ENCODE measurements at regions not wholly inside any gene's neighbourhood (a gene's known extent, or its start where the extent isn't known, plus 50 kb on each side); places are given as distances from the start of the nearest gene placed in this dataset.

DNA sequence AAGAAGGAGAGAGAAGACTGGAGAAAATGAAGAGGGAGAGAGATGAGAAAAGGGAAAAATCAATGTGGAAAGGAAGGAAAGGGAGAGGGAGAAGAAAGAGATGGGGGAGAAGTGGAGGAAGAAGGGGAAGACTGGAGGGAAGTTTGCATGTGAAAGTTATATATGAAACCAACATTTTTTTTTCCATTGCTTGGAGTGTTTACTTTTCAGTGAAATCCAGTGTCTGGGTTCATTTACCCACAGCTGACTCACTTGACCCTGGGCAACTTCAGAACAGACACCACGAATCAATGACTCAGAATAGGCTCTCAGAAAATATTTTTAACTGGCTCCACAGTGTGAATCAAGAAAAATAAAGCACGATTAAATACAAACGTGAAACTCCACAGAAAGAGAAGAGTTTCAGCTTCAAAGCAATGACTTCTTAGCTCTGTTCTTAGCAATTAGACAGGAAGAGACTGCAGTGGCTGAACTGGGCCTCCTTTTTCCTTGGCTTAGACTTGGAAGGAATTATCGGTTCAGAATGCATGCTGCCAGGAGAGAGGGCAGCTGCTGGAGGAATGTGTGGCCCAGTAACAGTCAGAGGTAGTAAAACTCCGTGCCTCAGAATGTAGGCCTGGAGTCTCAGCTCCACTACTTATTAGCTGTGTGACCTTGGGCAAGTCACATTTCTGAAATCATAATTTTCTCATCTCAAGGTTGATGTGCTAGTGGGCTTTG lies 237.5 kb downstream of the MIAT start:
- no peak for DNase-seq

GRCh38 chr22:26897384-26897783 lies 240.0 kb downstream of the MIAT start:
- DNase-seq, result no peak

- DNase-seq, result no peak
Measured at GRCh38 chr22:26898946-26899605, 241.7 kb downstream of the MIAT start.

GRCh38 chr22:26900787-26901186 lies 243.4 kb downstream of the MIAT start:
- DNase-seq, result no peak

GRCh38 chr22:26901198-26901816 lies 243.9 kb downstream of the MIAT start:
- DNase-seq, result no peak

GRCh38 chr22:26902401-26903029 lies 245.1 kb downstream of the MIAT start:
- no peak for DNase-seq

DNA sequence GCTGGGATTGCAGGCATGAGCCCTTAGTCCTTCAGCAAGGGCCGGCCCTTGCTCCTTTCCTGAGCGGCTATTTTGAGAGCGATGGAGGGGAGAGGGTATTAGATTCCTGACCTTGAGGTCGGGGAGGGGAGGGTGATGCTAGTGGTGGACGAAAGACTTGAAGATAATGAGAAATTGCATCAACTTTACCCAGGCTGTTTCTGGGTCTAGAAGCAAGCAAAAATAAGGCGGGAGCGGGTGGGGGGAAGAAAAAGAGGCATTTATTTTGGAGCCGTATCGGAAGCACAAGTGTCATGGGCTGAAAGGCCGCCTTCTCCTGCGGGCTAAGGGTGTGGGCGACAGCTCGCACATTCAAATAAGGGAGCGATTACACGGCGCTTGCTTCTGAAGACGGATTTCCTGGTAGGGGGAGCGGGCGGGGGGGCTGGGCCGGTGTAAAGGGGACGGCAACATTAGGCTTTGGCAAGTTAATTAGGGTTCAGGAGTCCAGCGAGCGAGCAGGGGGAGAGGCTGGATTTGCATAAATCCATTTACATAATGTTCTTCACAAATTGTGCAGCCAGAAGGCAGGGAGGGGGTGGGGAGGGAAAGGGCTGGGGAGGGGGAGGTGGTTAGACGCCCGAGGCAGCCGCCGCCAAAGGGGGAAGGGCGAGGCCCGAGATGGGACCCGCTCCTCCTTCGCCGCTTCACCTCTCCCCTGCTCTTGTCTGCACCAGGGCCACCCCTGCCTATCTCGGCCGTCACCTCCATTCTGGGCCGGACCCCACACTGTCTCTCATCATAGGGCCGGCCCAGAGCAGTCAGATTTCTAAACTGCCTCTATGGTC lies 245.9 kb downstream of the MIAT start:
- no peak for DNase-seq

DNA sequence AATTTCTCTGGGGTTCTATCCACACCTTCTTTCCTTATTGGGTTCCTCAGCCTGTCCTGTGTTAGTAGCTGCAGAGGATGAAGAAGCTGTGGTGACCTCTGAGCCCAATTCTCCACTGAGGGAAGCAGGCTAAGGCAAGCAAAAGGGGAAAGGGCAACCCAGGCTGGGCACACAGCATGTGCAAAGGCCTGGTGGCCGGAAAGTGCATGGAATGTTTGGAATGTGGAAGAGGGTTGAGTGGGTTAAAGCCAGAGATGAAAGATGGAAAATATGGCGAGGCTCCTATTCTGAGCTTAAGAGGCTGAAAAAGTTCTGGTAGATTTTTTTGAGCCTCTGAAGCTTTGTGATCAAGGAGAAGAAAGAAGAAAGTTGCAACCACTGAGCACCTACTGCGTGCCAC lies 247.1 kb downstream of the MIAT start:
- no peak for DNase-seq

DNA sequence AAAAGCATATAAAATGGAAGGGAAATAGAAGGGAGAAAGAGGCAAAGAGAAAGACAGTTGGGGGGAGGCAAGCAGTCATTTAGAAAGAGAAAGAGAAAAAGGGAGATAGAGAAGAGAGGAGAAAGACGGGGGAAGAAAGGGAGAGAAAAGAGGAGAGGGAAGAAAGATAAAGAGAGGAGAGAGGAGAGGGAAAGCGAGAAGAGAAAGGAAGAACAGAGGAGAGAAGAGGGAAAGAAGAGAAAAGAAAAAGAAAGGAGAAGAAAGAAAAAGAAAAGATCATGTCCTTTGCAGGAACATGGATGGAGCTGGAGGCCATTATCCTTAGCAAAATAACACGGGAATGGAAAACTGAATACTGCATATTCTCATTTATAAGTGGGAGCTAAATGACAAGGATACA lies 247.7 kb downstream of the MIAT start:
- DNase-seq, result no peak

DNA sequence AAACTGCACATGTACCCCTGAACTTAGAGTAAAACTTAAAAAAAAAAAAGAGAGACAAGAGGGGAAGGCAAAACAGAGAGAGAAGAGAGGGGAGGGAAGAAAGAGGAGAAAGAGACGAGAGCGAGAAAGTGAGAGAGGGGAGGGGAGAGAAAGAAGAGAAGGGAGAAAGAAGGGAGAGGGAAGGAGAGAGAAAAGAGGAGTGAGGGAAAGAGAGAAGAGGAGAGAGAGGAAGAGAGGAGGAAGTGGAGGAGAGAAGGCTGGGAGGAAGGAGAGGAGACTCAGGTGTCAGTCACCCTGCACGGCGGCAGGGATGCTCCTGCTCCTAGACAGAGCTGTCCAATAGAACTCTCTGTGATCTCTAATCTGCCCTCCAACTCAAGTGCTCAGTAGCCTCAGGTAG lies 248.3 kb downstream of the MIAT start:
- no peak for DNase-seq

- DNase-seq, result no peak
Measured at GRCh38 chr22:26906464-26906863, 249.1 kb downstream of the MIAT start.

DNA sequence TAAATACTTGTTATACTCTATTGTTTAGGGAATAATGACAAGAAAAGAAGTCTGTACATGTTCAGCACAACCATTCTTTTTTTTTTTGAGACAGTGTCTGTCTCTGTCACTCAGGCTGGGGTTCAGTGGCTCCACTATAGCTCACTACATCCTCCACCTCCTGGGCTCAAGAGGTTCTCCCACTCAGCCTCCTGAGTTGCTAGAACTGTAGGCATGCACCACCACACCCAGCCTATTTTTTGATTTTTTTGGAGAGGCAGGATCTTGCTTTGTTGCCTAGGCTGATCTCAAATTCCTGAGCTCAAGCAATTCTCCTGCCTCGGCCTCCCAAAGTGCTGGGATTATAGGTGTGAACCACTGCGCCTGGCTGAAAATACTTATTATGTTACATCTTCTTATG lies 250.0 kb downstream of the MIAT start:
- DNase-seq, result no peak

GRCh38 chr22:26910845-26911244 lies 253.5 kb downstream of the MIAT start:
- no peak for DNase-seq

DNA sequence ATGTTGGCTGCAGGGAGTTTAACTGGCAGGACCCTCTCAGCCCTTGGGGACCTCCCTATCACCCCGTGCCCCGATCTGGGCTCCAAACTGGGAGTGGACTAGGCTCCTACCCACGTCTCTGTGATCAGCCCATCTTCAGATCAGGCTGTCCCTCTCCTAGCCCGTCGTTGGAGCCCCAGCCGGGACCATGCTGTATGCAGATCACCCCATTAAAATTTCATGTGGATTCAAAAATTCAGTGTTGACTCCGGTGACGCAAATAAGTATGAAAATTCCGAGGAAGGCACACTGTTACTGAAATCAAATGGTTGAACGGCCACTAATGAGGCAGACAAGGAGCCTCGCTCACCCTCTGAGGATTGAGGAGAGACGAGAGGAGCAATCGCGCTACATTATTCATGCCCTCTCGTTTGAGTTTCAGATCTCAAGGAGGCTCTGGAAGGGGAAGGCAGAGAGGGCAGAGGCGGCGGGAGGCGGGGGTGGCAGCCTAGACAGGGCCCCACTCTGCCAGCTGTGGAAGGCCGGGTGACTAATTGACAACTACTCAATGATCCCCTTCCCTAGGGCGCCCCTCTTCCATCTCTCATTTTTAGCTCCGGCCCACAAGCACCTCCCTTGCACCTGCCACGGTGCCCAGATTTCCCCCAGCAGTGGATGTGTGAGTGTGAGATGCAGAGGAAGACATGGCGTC lies 255.4 kb downstream of the MIAT start:
- DNase-seq, result no peak

DNA sequence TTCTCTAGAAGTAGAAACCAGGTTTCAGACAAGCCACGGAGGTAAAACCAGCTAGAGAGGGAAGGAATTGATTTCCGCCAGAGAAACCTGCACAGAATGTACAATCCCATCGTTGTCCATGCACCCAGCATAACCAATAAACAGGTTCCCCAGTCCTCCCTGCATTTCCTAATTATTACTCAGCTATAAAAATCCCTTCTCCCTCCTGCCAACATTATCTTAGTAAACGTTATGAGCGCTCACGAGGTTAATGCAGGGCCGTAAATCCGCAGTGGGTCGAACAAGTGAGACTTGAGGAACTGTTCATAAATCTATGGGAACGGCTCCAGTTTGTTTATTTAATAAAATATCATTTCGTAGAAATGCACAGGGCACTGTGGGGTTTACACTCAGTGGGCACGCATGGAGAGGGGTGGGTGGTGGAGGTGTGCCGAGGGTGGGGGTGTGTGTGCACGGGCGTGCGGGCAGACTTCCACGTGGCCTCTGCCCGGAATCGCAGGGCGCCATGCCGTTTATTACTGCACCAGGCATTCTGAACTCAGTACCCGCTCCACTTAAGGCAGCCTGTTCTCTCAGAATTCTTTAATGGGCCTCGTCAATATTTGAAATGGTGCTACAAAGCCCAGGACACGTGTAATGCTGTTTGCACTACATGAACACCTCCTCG lies 257.3 kb downstream of the MIAT start:
- no peak for DNase-seq

DNA sequence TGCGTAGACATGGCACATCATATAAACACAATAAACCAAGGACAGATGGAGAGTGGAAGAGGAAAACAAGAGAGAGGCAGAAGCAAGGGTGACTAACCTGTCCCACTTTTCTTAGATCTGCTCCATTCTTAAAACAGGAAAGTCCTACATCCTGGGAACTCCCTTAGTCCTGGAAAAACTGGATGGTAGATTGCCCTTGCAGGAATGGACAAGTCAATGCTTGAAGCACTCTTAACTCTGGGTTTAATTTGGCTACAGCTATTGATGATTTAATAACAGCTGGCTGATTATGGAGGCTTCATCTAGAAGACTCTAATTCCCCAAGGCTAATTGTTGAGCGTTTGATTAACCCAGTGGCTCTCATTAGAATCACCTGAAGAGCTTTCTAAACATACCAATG lies 258.8 kb downstream of the MIAT start:
- no peak for DNase-seq

GRCh38 chr22:26918226-26918625 lies 260.8 kb downstream of the MIAT start:
- DNase-seq, result no peak

DNA sequence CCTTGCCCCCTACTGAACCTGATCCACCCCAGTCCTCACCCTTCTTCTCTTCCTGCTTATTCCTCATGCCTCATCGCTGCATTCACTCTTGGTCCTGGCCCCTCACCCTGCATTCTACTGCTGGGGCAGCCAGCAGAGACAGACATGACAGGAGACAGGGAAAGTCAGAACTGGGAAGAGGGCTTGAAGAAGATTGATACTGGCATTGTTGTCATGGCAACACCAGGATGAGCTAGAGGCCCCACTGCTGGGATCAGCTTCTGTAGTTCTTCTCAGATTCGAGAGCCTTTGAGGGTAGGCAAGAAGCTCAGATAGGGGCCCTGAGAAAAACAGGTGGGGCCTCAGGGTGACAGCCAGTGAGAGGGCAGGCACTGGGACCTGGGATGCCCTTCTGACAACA lies 264.3 kb downstream of the MIAT start:
- no peak for DNase-seq

DNA sequence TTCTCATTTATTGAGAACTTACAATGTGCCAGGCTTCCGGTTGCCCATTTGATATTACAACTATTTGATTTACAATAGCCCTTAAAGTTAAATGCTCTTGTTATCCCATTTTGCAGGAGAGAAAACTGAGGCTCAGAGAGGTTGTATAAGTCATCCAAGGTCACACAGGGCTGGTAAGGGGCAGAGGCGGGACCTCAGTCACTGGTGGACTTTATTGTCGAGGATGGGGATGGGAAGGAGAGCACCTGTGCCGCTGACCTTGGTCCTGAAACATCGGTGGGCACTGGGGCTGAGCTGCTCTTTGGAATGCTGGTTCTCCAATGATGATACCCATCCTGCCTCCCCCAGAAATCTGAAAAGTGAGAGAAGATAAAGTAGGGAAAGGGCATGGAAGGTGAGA lies 265.4 kb downstream of the MIAT start:
- DNase-seq, result no peak

DNA sequence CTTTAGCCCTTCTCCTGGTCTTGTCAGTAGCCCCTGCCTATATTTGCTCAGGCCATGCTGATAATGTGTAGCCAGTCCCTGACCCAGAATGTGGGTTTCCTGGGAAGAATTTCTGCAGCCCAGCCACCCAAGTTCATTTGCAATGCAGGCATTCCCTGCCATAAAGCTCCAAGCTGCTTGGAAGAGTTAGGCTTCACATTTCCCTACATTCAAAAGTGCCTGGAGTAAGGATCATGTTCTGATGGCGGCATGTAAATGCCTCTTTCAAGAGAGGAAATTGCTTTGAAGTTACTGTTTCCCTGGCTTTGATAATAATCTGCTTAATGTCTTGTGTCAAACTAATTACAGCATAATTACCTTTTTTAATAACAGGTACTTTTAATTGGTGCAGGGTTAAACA lies 266.1 kb downstream of the MIAT start:
- no peak for DNase-seq

- DNase-seq, result no peak
Measured at GRCh38 chr22:26927821-26928220, 270.4 kb downstream of the MIAT start.

DNA sequence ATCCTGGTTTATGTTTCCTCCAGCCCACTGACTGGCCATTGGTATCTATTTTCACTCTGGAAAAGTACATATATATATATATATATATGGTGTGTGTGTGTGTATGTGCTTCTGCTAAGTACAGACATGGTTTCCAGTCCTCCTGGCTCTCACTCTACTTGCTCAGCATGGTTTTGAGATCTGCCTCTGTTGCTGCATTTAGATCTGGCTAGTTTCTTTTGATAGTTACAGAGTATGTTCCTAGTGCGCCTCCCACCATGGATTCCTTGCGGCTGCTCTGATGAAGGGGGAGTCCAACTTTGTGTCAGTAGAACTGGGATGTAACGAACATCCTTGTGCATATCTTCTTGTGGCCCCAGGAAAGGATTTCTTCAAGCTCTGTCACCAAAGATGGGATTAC lies 274.1 kb downstream of the MIAT start:
- DNase-seq, result no peak

Data from stimulated activated naive CD4-positive, alpha-beta T cell treated with Interleukin-2 at 50 U/mL for 16 hours (primary cell).